Stomach (tissue), 4 donors: ENCODE measurements at regions not wholly inside any gene's neighbourhood (a gene's known extent, or its start where the extent isn't known, plus 50 kb on each side); places are given as distances from the start of the nearest gene placed in this dataset.

Experiments used
- CTCF ChIP-seq, 7 experiments: fragments of 450-650 bp in 4 of 7; fragments of 200-600 bp in 3 of 7; sonication (generic) in 3 of 7; IDR thresholded peaks; one replicate each; pipeline ENCODE4 v1.5.1; 2016 to 2019; ENCODE audit warnings: antibody characterized with exemption in 7 of 7, control low read depth in 2 of 7, mild to moderate bottlenecking in 1 of 7
- POLR2A ChIP-seq, 4 donors: fragments of 450-650 bp; IDR thresholded peaks; one replicate each; pipeline ENCODE4 v1.6.1; 2016; ENCODE audit warnings: antibody characterized with exemption in 4 of 4, control low read depth in 2 of 4, mild to moderate bottlenecking in 1 of 4, moderate library complexity in 1 of 4

GRCh38 chr18:40016405-40016804, 1938.6 kb upstream of the PIK3C3 start:
- TF ChIP-seq POLR2A (IDR thresholded peaks at IDR 0.05), result no peak
- no peak for TF ChIP-seq CTCF (IDR thresholded peaks at IDR 0.05)
